ENCODE measurements at regions not wholly inside any gene's neighbourhood (a gene's known extent, or its start where the extent isn't known, plus 50 kb on each side); places are given as distances from the start of the nearest gene placed in this dataset.
"Not testable (repeated sequence)": the region's sequence is repeated elsewhere in the genome, so short reads cannot be mapped to it uniquely, and the experiment has no call there.

GRCh38 chr4:149897783-149898182 lies 82.1 kb upstream of the IQCM start:
- Histone ChIP-seq H3K4me3 (ENCODE audit: extremely low read depth, insufficient read depth, low read length, poor library complexity, severe bottlenecking) (no peak overlapping the region), H3K9me3 (ENCODE audit: control insufficient read depth, low read length) (no peaks in the 10 kb centered on the region)

GRCh38 chr4:149901128-149901527 lies 85.5 kb upstream of the IQCM start:
- WGBS, 2 experiments (ENCODE audit: insufficient coverage in 2 of 2): no CpG with 5 or more reads among the region's 5 CpGs

More at GRCh38 chr4:149897783-149898182, 82.1 kb upstream of the IQCM start:
- Histone ChIP-seq H3K27ac (ENCODE audit: low read depth, low read length, severe bottlenecking) (no peak overlapping the region), H3K4me1 (ENCODE audit: control insufficient read depth, insufficient read depth, low read length, poor library complexity, severe bottlenecking) (no peaks in the 10 kb centered on the region), H3K36me3 (ENCODE audit: control insufficient read depth, insufficient read depth, low read length) (no peaks in the 10 kb centered on the region)

GRCh38 chr4:149902242-149902641 lies 86.6 kb upstream of the IQCM start:
- Histone ChIP-seq H3K4me3 (ENCODE audit: extremely low read depth, insufficient read depth, low read length, poor library complexity, severe bottlenecking) (no peak overlapping the region), H3K9me3 (ENCODE audit: control insufficient read depth, low read length) (no peaks in the 10 kb centered on the region), H3K36me3 (ENCODE audit: control insufficient read depth, insufficient read depth, low read length) (no peaks in the 10 kb centered on the region), H3K27ac (ENCODE audit: low read depth, low read length, severe bottlenecking) (no peak overlapping the region), H3K4me1 (ENCODE audit: control insufficient read depth, insufficient read depth, low read length, poor library complexity, severe bottlenecking) (no peaks in the 10 kb centered on the region)
- no CpG with 5 or more reads among the region's 2 CpGs for WGBS, 2 experiments (ENCODE audit: insufficient coverage in 2 of 2)

More at GRCh38 chr4:149901128-149901527, 85.5 kb upstream of the IQCM start:
- no peaks in the 10 kb centered on the region for H3K36me3 ChIP-seq (ENCODE audit: control insufficient read depth, insufficient read depth, low read length)
- no peaks in the 10 kb centered on the region for H3K9me3 ChIP-seq (ENCODE audit: control insufficient read depth, low read length)
- H3K4me1 ChIP-seq (ENCODE audit: control insufficient read depth, insufficient read depth, low read length, poor library complexity, severe bottlenecking): no peaks in the 10 kb centered on the region
- no peak overlapping the region for H3K4me3 ChIP-seq (ENCODE audit: extremely low read depth, insufficient read depth, low read length, poor library complexity, severe bottlenecking)
- H3K27ac ChIP-seq (ENCODE audit: low read depth, low read length, severe bottlenecking): no peak overlapping the region

GRCh38 chr4:149910177-149910576 lies 94.5 kb upstream of the IQCM start:
- H3K4me1 ChIP-seq (ENCODE audit: control insufficient read depth, insufficient read depth, low read length, poor library complexity, severe bottlenecking): no peaks in the 10 kb centered on the region
- H3K4me3 ChIP-seq (ENCODE audit: extremely low read depth, insufficient read depth, low read length, poor library complexity, severe bottlenecking): no peak overlapping the region
- WGBS, 2 experiments (ENCODE audit: insufficient coverage in 2 of 2): 83% methylated on average over 1 of the region's 3 CpGs; no CpG with 5 or more reads in 1 of the 2 experiments
- no peaks in the 10 kb centered on the region for H3K9me3 ChIP-seq (ENCODE audit: control insufficient read depth, low read length)
- no peaks in the 10 kb centered on the region for H3K36me3 ChIP-seq (ENCODE audit: control insufficient read depth, insufficient read depth, low read length)
- H3K27ac ChIP-seq (ENCODE audit: low read depth, low read length, severe bottlenecking): no peak overlapping the region

- Histone ChIP-seq H3K36me3 (ENCODE audit: control insufficient read depth, insufficient read depth, low read length) (no peaks in the 10 kb centered on the region), H3K9me3 (ENCODE audit: control insufficient read depth, low read length) (no peaks in the 10 kb centered on the region), H3K4me1 (ENCODE audit: control insufficient read depth, insufficient read depth, low read length, poor library complexity, severe bottlenecking) (no peaks in the 10 kb centered on the region), H3K27ac (ENCODE audit: low read depth, low read length, severe bottlenecking) (no peak overlapping the region), H3K4me3 (ENCODE audit: extremely low read depth, insufficient read depth, low read length, poor library complexity, severe bottlenecking) (no peak overlapping the region)
- 67% methylated on average over 1 of the region's 2 CpGs; no CpG with 5 or more reads in 1 of the 2 experiments for WGBS, 2 experiments (ENCODE audit: insufficient coverage in 2 of 2)
These were observed 95.1 kb upstream of the IQCM start for GRCh38 chr4:149910604-149911350.

DNA sequence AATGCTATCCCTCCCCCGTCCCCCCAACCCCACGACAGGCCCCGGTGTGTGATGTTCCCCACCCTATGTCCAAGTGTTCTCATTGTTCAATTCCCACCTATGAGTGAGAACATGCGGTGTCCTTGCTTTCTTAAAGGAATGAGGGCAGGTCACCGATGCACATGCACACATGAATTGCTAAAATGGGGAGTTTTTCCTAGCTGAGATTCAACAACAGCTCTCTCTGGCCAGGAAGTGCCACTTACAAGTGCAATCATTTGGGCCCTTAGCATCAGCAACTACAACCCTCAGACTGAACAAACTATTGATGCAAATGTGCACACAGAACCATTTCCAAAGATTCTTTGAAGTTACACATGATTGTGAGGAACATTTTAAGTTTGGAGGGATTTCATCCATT lies 95.7 kb upstream of the IQCM start:
- H3K4me3 ChIP-seq (ENCODE audit: extremely low read depth, insufficient read depth, low read length, poor library complexity, severe bottlenecking): no peak overlapping the region
- H3K36me3 ChIP-seq (ENCODE audit: control insufficient read depth, insufficient read depth, low read length): no peaks in the 10 kb centered on the region
- 83 to 100% methylated on average over 2 to 3 of the region's 5 CpGs for WGBS, 2 experiments (ENCODE audit: insufficient coverage in 2 of 2)
- H3K4me1 ChIP-seq (ENCODE audit: control insufficient read depth, insufficient read depth, low read length, poor library complexity, severe bottlenecking): no peaks in the 10 kb centered on the region
- no peaks in the 10 kb centered on the region for H3K9me3 ChIP-seq (ENCODE audit: control insufficient read depth, low read length)
- H3K27ac ChIP-seq (ENCODE audit: low read depth, low read length, severe bottlenecking): no peak overlapping the region

GRCh38 chr4:149912000-149912399 lies 96.4 kb upstream of the IQCM start:
- Histone ChIP-seq H3K36me3 (ENCODE audit: control insufficient read depth, insufficient read depth, low read length) (no peaks in the 10 kb centered on the region), H3K4me1 (ENCODE audit: control insufficient read depth, insufficient read depth, low read length, poor library complexity, severe bottlenecking) (no peaks in the 10 kb centered on the region), H3K4me3 (ENCODE audit: extremely low read depth, insufficient read depth, low read length, poor library complexity, severe bottlenecking) (no peak overlapping the region), H3K9me3 (ENCODE audit: control insufficient read depth, low read length) (no peaks in the 10 kb centered on the region), H3K27ac (ENCODE audit: low read depth, low read length, severe bottlenecking) (no peak overlapping the region)
- no CpG with 5 or more reads among the region's 3 CpGs for WGBS, 2 experiments (ENCODE audit: insufficient coverage in 2 of 2)

DNA sequence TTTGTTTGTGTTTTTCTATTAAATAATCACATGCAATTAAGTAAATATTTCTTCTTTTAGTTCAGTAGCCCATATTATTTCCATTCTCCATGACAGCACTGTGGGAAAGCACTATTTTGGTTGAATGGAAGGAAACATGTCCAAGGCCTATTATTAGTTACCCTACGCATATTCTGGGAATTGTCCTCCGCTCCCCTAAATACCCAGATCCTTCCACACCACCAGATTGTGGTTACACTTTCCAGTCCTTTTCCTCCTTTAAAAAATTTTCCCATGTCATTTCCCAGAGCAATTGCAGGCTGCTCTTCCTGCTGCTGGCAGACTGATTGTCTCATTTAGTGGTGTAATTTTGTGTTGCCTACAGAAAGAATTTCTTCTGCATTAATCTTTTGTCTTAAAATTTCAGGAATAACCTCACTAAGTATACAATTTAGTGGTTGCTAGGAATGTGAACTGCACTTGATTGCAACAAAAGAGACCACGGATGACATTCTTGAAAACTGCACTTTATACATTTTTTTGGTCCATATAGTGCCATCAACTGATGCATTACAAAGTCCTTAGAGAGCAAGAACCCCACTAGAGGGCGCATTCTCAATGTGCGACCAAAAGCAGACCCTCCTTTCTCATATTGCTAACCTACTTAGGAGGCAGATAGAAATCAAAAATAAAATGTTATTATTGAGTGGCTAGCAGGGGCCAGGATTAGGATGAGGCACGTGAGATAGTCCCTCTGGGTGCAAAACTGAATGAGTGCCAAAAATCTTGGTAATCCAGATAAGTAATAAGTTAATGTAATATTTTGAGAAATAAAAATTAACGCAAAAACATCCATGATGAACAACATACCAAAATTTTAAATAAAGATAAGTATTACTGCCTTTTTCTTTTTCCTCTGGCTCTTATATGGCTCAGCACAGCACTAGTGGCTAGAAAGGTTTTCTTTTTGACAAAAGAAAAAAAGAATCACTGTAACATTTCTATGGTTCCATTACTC lies 98.8 kb upstream of the IQCM start:
- Histone ChIP-seq H3K36me3 (ENCODE audit: control insufficient read depth, insufficient read depth, low read length) (no peaks in the 10 kb centered on the region), H3K4me3 (ENCODE audit: extremely low read depth, insufficient read depth, low read length, poor library complexity, severe bottlenecking) (no peak overlapping the region), H3K27ac (ENCODE audit: low read depth, low read length, severe bottlenecking) (no peak overlapping the region), H3K4me1 (ENCODE audit: control insufficient read depth, insufficient read depth, low read length, poor library complexity, severe bottlenecking) (no peaks in the 10 kb centered on the region), H3K9me3 (ENCODE audit: control insufficient read depth, low read length) (no peaks in the 10 kb centered on the region)
- WGBS, 2 experiments (ENCODE audit: insufficient coverage in 2 of 2): 67 to 100% methylated on average over 2 to 3 of the region's 7 CpGs

DNA sequence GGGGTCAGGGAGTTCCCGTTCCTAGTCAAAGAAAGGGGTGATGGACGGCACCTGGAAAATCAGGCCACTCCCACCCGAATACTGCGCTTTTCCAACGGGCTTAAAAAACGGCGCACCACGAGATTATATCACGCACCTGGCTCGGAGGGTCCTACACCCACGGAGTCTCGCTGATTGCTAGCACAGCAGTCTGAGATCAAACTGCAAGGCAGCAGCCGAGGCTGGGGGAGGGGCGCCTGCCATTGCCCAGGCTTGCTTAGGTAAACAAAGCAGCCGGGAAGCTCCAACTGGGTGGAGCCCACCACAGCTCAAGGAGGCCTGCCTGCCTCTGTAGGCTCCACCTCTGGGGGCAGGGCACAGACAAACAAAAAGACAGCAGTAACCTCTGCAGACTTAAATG lies 100.1 kb upstream of the IQCM start:
- H3K36me3 ChIP-seq (ENCODE audit: control insufficient read depth, insufficient read depth, low read length); H3K4me3 ChIP-seq (ENCODE audit: extremely low read depth, insufficient read depth, low read length, poor library complexity, severe bottlenecking); H3K4me1 ChIP-seq (ENCODE audit: control insufficient read depth, insufficient read depth, low read length, poor library complexity, severe bottlenecking); H3K27ac ChIP-seq (ENCODE audit: low read depth, low read length, severe bottlenecking); H3K9me3 ChIP-seq (ENCODE audit: control insufficient read depth, low read length): not testable (repeated sequence)
- WGBS, 2 experiments (ENCODE audit: insufficient coverage in 2 of 2): 85 to 95% methylated on average over 7 to 8 of the region's 15 CpGs

- H3K9me3 ChIP-seq (ENCODE audit: control insufficient read depth, low read length): no peaks in the 10 kb centered on the region
- 89 to 90% methylated on average over 5 of the region's 6 CpGs for WGBS, 2 experiments (ENCODE audit: insufficient coverage in 2 of 2)
- no peaks in the 10 kb centered on the region for H3K4me1 ChIP-seq (ENCODE audit: control insufficient read depth, insufficient read depth, low read length, poor library complexity, severe bottlenecking)
- no peak overlapping the region for H3K4me3 ChIP-seq (ENCODE audit: extremely low read depth, insufficient read depth, low read length, poor library complexity, severe bottlenecking)
- H3K36me3 ChIP-seq (ENCODE audit: control insufficient read depth, insufficient read depth, low read length): no peaks in the 10 kb centered on the region
- no peak overlapping the region for H3K27ac ChIP-seq (ENCODE audit: low read depth, low read length, severe bottlenecking)
These were observed 108.1 kb upstream of the IQCM start for GRCh38 chr4:149923736-149924135.
